ACC112 (cell line): ENCODE measurements at regions not wholly inside any gene's neighbourhood (a gene's known extent, or its start where the extent isn't known, plus 50 kb on each side); places are given as distances from the start of the nearest gene placed in this dataset.
"Not testable (repeated sequence)": the region's sequence is repeated elsewhere in the genome, so short reads cannot be mapped to it uniquely, and the experiment has no call there.

ENCODE experiments used
- H2AFZ ChIP-seq: fragments of 200-600 bp; sonication (generic); one replicate; pipeline ENCODE4 v1.6.0; 2017; ENCODE audit warnings: antibody characterized with exemption, low read length; ENCODE audit not compliant: unreplicated experiment
- H3K27ac ChIP-seq: fragments of 200-600 bp; sonication (generic); 2 replicates; pipeline ENCODE4 v1.5.1; 2014; ENCODE audit warnings: low read depth, mild to moderate bottlenecking, antibody characterized with exemption, low read length, moderate library complexity
- H3K27me3 ChIP-seq: fragments of 200-600 bp; sonication (generic); 2 replicates; pipeline ENCODE4 v1.6.1; 2014; ENCODE audit warnings: mild to moderate bottlenecking, antibody characterized with exemption, low read length, moderate library complexity, mixed read lengths; ENCODE audit not compliant: insufficient read depth
- H3K36me3 ChIP-seq: fragments of 200-600 bp; sonication (generic); 2 replicates; pipeline ENCODE4 v1.6.1; 2016; ENCODE audit warnings: mild to moderate bottlenecking, antibody characterized with exemption, low read length, moderate library complexity, mixed read lengths; ENCODE audit not compliant: insufficient read depth
- H3K4me1 ChIP-seq: fragments of 200-600 bp; sonication (generic); one replicate; pipeline ENCODE4 v1.6.1; 2016; ENCODE audit warnings: low read length, mixed read lengths; ENCODE audit not compliant: insufficient read depth, unreplicated experiment, control insufficient read depth
- H3K4me3 ChIP-seq: fragments of 200-600 bp; sonication (generic); 2 replicates; pipeline ENCODE4 v1.5.1; 2014; ENCODE audit warnings: mild to moderate bottlenecking, low read depth, low read length
- H3K79me2 ChIP-seq: fragments of 200-600 bp; sonication (generic); one replicate; pipeline ENCODE4 v1.6.0; 2016; ENCODE audit warnings: low read length; ENCODE audit not compliant: control insufficient read depth, unreplicated experiment, insufficient read depth

DNA sequence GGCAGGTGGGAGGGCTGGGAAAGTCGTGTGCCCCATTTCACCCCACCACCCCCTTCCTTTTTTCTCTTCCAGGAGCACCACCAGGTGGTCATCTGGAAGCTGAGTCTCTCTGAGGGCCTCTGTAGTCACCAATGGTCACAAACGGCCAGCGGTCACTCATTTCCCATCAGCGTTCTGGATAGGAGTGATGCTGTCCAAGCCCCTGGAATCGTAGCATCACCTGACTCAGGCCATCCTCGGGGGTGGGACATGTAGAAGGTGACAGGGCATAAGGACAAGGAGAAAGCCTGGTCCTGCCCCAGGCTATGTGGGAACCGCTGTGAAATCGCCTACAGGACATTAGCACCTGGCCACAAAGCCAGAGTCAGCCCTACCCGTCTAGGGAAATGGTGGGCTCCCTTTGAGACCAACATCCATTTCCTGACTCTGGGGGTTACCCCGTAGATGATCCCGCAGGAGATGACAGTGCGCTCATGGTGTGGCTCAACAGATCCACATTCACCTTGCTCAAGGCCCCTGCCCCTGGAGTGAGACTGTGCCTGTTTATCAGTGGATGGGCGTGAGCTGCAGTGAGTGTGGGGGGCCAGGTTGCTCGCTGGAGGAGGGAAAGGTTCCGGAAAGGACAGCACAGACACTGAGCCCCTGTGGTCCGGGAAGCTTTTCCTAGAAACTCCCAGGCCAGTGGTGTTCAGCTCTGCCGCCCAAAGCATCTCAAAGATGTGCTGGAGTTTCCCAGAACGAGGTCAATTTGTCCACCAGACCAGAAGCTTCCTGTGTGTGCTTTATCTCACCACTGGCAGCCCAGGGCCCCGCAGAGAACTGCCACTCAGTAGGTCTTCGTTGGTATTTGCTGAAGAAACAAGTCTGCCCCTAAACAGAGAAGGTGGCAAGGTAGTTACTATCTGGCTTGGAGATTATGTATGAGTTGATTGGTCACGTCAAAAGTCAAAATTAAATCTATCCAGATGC lies 61.1 kb upstream of the UNC5A start:
- Histone ChIP-seq H3K4me3 (no peak overlapping the region), H3K27me3 (peaks cover 86% of the 10 kb centered on the region), H3K79me2 (no peaks in the 10 kb centered on the region), H2AFZ (no peak overlapping the region), H3K4me1 (no peaks in the 10 kb centered on the region), H3K36me3 (no peaks in the 10 kb centered on the region), H3K27ac (no peak overlapping the region)

DNA sequence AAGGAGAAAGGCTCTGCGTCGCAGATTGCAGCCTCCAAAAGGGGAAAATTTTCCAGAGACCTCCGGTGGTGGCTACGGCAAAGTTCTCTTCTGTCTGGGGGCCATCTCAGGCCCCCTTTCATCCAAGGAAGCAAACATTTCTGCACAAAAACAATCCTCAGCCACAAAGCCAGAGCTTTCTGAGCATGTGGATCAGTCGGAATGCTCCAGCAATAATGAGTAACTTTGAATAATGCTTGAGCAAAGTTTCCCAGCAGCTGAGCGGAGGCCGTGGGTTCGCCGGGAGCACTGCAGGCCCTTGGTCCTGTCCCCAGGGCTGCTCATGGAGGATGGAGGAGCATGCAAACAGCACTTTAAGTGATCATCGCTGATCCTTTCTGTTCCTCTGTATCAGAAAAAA lies 60.2 kb upstream of the UNC5A start:
- Histone ChIP-seq H2AFZ (no peak overlapping the region), H3K4me3 (no peak overlapping the region), H3K27ac (no peak overlapping the region), H3K4me1 (no peaks in the 10 kb centered on the region), H3K36me3 (no peaks in the 10 kb centered on the region), H3K79me2 (no peaks in the 10 kb centered on the region), H3K27me3 (peaks cover 77% of the 10 kb centered on the region)

DNA sequence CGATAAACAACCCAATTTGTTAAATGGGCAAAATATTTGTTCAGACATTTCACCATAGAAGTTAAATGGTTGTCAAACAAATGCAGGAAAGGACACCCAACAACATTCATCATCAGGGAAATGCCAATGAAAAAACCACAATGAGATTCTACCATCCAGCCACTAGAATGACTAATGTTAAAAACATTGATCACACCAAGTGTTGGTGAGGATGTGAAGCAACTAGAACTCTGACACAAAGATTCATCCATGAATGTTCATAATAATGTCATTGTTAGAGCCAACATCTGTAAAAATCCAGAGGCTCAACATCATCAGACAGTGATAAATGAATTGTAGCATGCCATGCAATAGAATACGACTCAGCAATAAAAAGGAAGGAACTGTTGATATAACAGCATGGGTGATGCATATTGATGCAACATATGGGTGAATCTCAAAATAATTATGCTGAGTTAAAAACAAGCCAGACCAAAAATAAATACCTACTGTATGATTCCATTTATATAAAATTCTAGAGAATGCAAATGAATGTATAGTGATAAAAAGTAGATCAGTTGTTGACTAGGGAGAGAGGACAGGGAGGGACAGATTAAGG lies 55.9 kb upstream of the UNC5A start:
- H3K4me3 ChIP-seq = no peak overlapping the region
- peaks cover 66% of the 10 kb centered on the region for H3K27me3 ChIP-seq
- H3K79me2 ChIP-seq = no peaks in the 10 kb centered on the region
- H2AFZ ChIP-seq = no peak overlapping the region
- no peak overlapping the region for H3K27ac ChIP-seq
- no peaks in the 10 kb centered on the region for H3K4me1 ChIP-seq
- no peaks in the 10 kb centered on the region for H3K36me3 ChIP-seq

DNA sequence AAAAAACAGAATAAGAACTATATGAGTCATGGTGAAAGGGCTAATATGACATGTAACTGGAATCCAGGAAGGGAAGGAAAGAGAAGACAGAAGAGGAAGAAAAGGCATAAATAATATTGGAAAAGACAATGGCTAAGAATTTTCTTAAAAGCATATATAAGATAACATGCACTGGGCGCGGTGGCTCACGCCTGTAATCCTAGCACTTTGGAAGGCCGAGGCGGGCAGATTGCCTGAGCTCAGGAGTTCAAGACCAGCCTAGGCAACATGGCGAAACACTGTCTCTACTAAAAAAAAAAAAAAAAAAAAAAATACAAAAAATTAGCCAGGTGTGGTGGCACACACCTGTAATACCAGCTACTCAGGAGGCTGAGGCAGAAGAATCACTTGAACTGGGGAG lies 54.8 kb upstream of the UNC5A start:
- not testable (repeated sequence) for H3K36me3 ChIP-seq, H3K4me3 ChIP-seq, H2AFZ ChIP-seq, H3K4me1 ChIP-seq, H3K27ac ChIP-seq, H3K79me2 ChIP-seq
- H3K27me3 ChIP-seq = peaks cover 60% of the 10 kb centered on the region

DNA sequence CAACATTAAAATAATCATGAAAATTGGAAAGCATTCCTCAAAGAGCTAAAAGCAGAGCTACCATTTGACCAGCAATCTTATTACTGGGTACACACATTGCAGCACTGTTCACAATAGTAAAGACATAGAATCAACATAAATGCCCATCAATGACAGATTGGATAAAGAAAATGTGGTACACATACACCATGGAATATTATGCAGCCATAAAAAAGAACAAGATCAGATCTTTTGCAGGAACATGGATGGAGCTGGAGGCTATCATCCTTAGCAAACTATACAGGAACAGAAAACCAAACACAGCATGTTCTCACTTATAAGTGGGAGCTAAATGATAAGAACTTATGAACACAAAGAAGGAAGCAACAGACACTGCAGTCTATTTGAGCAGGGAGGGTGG lies 52.8 kb upstream of the UNC5A start:
- H3K27me3 ChIP-seq = peaks cover 57% of the 10 kb centered on the region
- not testable (repeated sequence) for H3K79me2 ChIP-seq, H2AFZ ChIP-seq, H3K4me1 ChIP-seq, H3K36me3 ChIP-seq, H3K4me3 ChIP-seq, H3K27ac ChIP-seq
